GM18526 (cell line): ENCODE measurements at regions not wholly inside any gene's neighbourhood (a gene's known extent, or its start where the extent isn't known, plus 50 kb on each side); places are given as distances from the start of the nearest gene placed in this dataset.

ENCODE experiments used
- POLR2A ChIP-seq: IDR thresholded peaks from 3 replicates; pipeline ENCODE4 v1.6.1; 2011; ENCODE audit not compliant: insufficient read length; ENCODE audit errors: extremely low read depth

GRCh38 chr6:33936886-33937285 is 133.1 kb upstream of the MLN start:
- TF ChIP-seq POLR2A = no peak

- no peak for TF ChIP-seq POLR2A
Observed at GRCh38 chr6:33935439-33936080, 131.8 kb upstream of the MLN start.

- no peak for TF ChIP-seq POLR2A
Observed at GRCh38 chr6:33934731-33935270, 131.0 kb upstream of the MLN start.

DNA sequence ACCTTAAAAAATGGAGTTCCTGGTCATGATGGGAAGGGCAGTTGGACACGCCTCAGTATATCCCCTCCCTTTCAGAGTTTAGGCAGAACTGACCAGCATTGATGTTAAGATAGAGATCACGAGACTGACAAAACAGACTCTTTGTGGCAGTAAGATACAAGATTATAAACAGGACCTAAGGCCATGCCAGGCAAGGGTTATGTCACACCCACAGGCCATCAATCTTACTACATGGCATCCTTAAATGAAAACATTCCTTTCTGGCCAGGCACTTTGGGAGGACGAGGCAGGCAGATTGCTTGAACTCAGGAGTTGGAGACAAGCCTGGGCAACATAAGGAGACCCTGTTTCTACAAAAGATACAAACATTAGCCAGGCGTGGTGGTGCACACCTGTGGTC is 129.3 kb upstream of the MLN start:
- TF ChIP-seq POLR2A = no peak

DNA sequence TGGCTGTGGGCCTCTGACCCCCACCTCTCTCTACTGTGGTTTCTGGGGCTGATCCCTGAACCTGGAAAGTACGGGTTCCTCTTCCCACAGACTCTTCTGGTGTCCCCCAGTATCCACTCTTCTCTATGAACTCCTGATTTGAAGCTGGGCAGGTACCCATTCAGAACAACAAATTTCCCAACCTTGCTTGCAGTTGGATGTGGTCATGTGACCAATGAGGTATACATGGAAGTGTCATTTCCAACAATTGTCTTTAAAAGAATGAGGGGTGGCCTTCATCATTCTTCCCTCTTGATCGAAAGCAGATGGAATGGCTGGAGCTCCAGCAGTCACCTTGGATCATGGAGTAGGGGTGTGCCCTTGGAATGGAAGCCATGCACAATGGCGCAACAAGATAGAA is 128.0 kb upstream of the MLN start:
- no peak for TF ChIP-seq POLR2A

- TF ChIP-seq POLR2A = no peak
Observed at GRCh38 chr6:33929575-33930288, 125.9 kb upstream of the MLN start.

DNA sequence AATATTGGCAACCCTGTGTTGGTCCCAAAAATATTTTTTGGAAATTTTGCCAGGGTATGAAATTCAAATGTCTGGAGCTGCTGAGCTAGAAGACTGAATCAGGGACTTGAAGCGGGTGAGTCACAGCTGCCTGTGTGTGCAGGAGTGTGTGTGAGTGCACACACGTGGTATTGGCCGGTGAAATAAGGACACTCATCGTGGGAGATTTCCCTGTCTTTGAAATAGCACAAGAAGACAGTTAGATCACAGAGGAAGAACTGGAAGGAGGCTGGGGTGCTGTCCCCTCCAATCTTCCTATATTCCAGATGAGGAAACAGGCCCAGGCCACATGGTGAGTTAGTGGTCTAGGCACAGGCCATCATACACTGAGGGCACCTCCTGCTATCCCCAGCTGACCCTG is 123.8 kb upstream of the MLN start:
- no peak for TF ChIP-seq POLR2A

DNA sequence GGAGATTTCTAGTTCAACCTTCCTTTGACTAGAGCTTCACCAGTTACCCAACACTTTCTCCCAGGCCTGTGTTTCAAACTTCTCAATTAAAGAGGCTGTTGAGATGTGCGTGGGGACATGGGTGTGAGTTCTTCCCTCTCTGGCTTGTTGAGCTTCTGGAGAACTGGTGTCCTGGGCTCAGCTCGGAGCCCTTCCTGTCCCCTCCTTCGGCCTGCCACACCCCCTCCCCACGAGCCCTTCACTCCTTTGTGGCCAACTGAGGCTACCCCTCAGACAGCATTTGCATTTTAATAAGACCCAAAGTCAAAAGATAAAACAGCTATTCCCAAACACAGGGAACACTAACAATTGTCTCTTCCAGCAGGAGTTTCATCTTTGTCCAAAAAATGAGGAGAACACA is 123.3 kb upstream of the MLN start:
- no peak for TF ChIP-seq POLR2A

- no peak for TF ChIP-seq POLR2A
Observed at GRCh38 chr6:33926451-33926850, 122.6 kb upstream of the MLN start.

- no peak for TF ChIP-seq POLR2A
Observed at GRCh38 chr6:33925936-33926335, 122.1 kb upstream of the MLN start.

- TF ChIP-seq POLR2A = no peak
Observed at GRCh38 chr6:33925210-33925609, 121.4 kb upstream of the MLN start.

DNA sequence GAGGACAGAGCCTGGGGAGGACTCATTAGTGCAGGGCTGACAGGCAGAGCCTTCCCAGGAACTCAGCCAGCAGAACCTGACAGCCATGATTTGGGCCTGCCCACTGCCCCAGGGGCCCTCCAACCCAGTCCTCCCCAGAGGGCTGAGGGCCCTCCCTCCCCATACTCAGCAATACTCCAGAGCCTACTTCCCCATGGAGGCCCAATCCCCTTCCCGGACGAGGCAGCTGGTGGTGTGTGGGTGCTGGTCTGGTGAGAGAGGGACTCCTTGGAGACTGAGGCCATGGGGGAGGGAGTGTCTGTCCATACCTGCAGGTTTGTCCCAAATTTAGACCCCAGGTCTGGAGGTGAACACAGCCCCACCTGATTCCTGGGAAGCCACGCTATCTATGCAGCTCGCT is 120.9 kb upstream of the MLN start:
- TF ChIP-seq POLR2A = no peak

DNA sequence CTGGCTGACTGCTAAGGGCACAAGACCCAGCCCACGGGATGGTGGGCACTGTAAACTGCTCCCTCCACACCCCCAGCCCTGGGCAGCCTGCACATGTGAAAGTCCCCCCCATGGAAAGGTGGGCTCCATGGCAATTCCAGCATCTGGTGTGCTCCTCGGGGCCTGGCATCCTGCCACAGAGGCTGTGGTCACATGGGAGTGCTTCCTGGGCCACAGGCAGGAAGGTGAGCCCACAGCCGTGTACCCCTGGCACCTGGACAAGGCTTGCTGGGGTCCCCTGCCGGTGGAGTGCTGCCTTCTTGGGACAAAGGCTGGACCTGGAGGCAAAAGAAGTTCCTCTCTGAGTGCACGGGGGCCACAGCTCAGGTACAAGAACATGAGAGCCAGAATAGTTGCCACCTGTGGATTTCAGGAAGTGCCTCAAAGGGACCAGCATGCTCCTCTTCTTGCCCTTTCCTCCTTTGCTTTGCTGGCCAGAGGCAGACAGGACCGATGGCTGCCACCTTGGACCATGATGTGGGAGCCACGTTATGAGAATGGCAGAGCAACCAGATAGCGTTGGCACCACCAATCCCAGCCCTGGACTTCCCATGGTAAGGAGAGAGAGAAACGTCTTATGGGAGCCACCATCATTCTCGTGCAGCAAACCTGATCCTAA is 120.2 kb upstream of the MLN start:
- TF ChIP-seq POLR2A = no peak

DNA sequence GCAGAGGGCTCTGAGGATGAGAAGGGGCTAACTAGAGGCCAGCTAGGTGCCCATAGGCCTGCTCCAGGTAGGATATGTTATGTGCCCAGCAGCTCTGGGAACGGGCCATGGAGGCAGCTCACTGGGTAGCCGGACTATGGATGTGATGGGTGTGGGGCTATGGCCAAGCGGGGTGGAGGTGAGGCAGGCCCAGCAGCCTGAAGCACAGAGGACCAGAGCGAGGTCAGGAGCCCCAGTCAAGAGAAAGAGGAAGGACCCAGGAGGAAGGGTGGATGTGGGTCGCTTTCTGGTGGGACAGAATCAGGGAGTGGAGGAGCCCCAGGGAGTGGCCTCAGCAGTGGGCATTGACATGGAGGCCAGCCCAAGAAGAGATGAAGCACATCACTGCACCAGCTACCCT is 117.9 kb upstream of the MLN start:
- TF ChIP-seq POLR2A = no peak

GRCh38 chr6:33918175-33918695 is 114.4 kb upstream of the MLN start:
- TF ChIP-seq POLR2A = no peak

DNA sequence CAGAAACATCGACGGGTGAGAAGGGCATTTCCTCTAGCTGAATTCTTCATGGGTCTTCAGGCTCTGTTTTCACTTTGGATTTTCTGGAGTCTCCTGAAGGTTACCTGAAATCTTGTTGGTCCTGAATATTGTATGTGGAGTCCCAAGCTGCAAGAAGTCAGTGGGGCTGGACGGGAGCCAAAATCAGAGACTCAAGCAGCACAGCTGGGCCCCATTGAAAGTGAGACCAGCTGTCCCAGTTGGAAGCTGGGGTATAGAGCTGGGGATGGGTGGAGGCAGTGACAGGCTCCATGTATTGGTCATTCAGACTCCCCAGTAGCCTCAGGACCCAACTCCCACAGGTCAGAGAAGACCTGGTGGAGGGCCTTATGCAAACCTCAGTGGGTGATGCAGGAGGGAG is 111.3 kb upstream of the MLN start:
- TF ChIP-seq POLR2A = no peak
